Esophagus muscularis mucosa (tissue), 3 donors: ENCODE measurements at regions not wholly inside any gene's neighbourhood (a gene's known extent, or its start where the extent isn't known, plus 50 kb on each side); places are given as distances from the start of the nearest gene placed in this dataset.

Experiments used
- CTCF ChIP-seq, 3 experiments: fragments of 200-600 bp in 2 of 3; fragments of 450-650 bp in 1 of 3; sonication (generic) in 2 of 3; IDR thresholded peaks; one replicate each; pipeline ENCODE4 v1.5.1; 2017 to 2019; ENCODE audit warnings: antibody characterized with exemption in 3 of 3, mild to moderate bottlenecking in 2 of 3, moderate library complexity in 1 of 3
- POLR2A ChIP-seq: fragments of 450-650 bp; IDR thresholded peaks from one replicate; pipeline ENCODE4 v1.6.1; 2017; ENCODE audit warnings: antibody characterized with exemption, moderate library complexity, mild to moderate bottlenecking, low read depth
- POLR2AphosphoS5 ChIP-seq, 2 donors: sonication (generic); formaldehyde crosslinking; IDR thresholded peaks; one replicate each; pipeline ENCODE4 v1.6.1; 2017; ENCODE audit warnings: antibody characterized with exemption in 2 of 2

DNA sequence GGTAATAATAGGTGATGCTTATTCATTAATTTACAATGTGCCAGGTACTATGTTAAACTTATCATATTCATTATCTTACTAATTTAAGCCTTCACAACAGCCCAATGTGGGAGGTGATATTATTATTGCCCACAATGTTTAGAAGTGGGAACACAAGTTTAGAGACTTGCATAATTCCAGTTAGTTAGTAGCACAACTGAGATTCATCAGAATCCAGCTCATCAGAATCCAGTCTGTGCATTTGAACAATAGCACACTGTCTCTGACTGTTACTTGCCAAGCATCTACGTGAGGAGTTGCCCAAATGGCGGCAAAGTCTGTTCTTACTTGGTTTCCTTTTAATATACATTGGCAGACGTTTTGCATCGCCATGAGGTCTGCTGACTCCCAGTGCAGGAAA is 110.9 kb upstream of the BASP1 start:
- TF ChIP-seq CTCF (IDR thresholded peaks at IDR 0.05) (no peak), POLR2A (no peak), POLR2AphosphoS5 (IDR thresholded peaks at IDR 0.05) (no peak)
